HL-60 (cell line): ENCODE measurements at regions not wholly inside any gene's neighbourhood (a gene's known extent, or its start where the extent isn't known, plus 50 kb on each side); places are given as distances from the start of the nearest gene placed in this dataset.

ENCODE experiments used
- DNase-seq, 2 experiments: peaks; one replicate each; pipeline ENCODE4 v3.0.0-alpha.2; 2010 to 2020; ENCODE audit warnings: low read depth in 1 of 2, low spot score in 1 of 2
- H3K27ac ChIP-seq: fragments of 250-450 bp; sonication (Bioruptor Pico); replicated peaks from 2 replicates; pipeline ENCODE4 v1.5.1; 2020; ENCODE audit warnings: mild to moderate bottlenecking, moderate library complexity
- H3K27me3 ChIP-seq: fragments of 250-450 bp; sonication (Bioruptor Pico); 2 replicates; pipeline ENCODE4 v1.5.1; 2021; ENCODE audit warnings: mild to moderate bottlenecking, moderate library complexity; ENCODE audit not compliant: insufficient read depth, poor library complexity, severe bottlenecking
- H3K4me3 ChIP-seq: replicated peaks from 2 replicates; pipeline ENCODE4 v1.5.1; 2011; ENCODE audit warnings: mild to moderate bottlenecking, control low read depth, low read length; ENCODE audit not compliant: insufficient read depth
- CTCF ChIP-seq: IDR thresholded peaks from one replicate; pipeline ENCODE4 v1.5.1; 2011; ENCODE audit warnings: low read length, control low read depth, inconsistent platforms; ENCODE audit not compliant: insufficient read depth
- GABPA ChIP-seq: IDR thresholded peaks from 2 replicates; pipeline ENCODE4 v1.6.1; 2012; ENCODE audit warnings: low read depth
- POLR2AphosphoS5 ChIP-seq: IDR thresholded peaks from 2 replicates; pipeline ENCODE4 v1.6.1; 2012; ENCODE audit warnings: low read depth
- REST ChIP-seq: IDR thresholded peaks from 2 replicates; pipeline ENCODE4 v1.6.1; 2012; ENCODE audit warnings: low read depth; ENCODE audit not compliant: insufficient replicate concordance
- SPI1 ChIP-seq: IDR thresholded peaks from 2 replicates; pipeline ENCODE4 v1.6.1; 2012; ENCODE audit warnings: low read depth, mild to moderate bottlenecking, borderline replicate concordance

- Histone ChIP-seq H3K4me3 (no peak overlapping the region), H3K27me3 (peaks cover 10% of the 10 kb centered on the region), H3K27ac (no peak overlapping the region)
- TF ChIP-seq REST: peak; percentile 59
- TF ChIP-seq SPI1: no peak
- no peak for DNase-seq
These were observed 120.2 kb downstream of the PRLHR start for GRCh38 chr10:118475214-118475613.

GRCh38 chr10:118474111-118474510, 121.3 kb downstream of the PRLHR start:
- H3K27me3 ChIP-seq: peaks cover 10% of the 10 kb centered on the region
- H3K27ac ChIP-seq: no peak overlapping the region
- DNase-seq: no peak
- H3K4me3 ChIP-seq: no peak overlapping the region
- TF ChIP-seq REST (no peak), GABPA (no peak), SPI1 (no peak), CTCF (no peak)

GRCh38 chr10:118473305-118473960, 122.0 kb downstream of the PRLHR start:
- TF ChIP-seq SPI1 (no peak), POLR2AphosphoS5 (no peak), REST (no peak), GABPA (no peak), CTCF (no peak)
- DNase-seq: peak in 1 of 2 experiments; percentile 24
- H3K4me3 ChIP-seq: no peak overlapping the region
- peaks cover 10% of the 10 kb centered on the region for H3K27me3 ChIP-seq
- no peak overlapping the region for H3K27ac ChIP-seq
